Esophagus squamous epithelium (tissue), 5 donors: ENCODE measurements at regions not wholly inside any gene's neighbourhood (a gene's known extent, or its start where the extent isn't known, plus 50 kb on each side); places are given as distances from the start of the nearest gene placed in this dataset.

Experiments used
- DNase-seq: peaks from one replicate; lab custom pipeline; 2025; lab: John Stamatoyannopoulos, UW
- H3K27ac ChIP-seq, 4 donors: fragments of 200-600 bp; sonication (generic); one replicate each; pipeline ENCODE4 v1.5.1; 2016 to 2019; ENCODE audit warnings: mild to moderate bottlenecking in 1 of 4
- H3K27me3 ChIP-seq, 4 donors: fragments of 200-600 bp; sonication (generic); 1 replicate in 3 of 4; 2 replicates in 1 of 4; pipeline versions ENCODE4 v1.5.1 to v1.6.0; 2017 to 2021; ENCODE audit warnings: antibody characterized with exemption in 1 of 4
- H3K36me3 ChIP-seq, 3 donors: fragments of 200-600 bp; sonication (generic); one replicate each; pipeline ENCODE4 v1.5.1; 2016 to 2019
- H3K4me1 ChIP-seq, 3 donors: fragments of 200-600 bp; sonication (generic); one replicate each; pipeline ENCODE4 v1.5.1; 2017 to 2019
- H3K4me3 ChIP-seq, 4 donors: fragments of 200-600 bp; sonication (generic); 1 replicate in 3 of 4; 2 replicates in 1 of 4; pipeline ENCODE4 v1.5.1; 2016 to 2019; ENCODE audit warnings: mild to moderate bottlenecking in 2 of 4, moderate library complexity in 1 of 4
- H3K9me3 ChIP-seq, 3 donors: fragments of 200-600 bp; sonication (generic); one replicate each; pipeline ENCODE4 v1.5.1; 2016 to 2019
- POLR2A ChIP-seq, 4 donors: fragments of 450-650 bp; IDR thresholded peaks; one replicate each; pipeline ENCODE4 v1.6.1; 2017; ENCODE audit warnings: antibody characterized with exemption in 4 of 4, mild to moderate bottlenecking in 4 of 4, moderate library complexity in 3 of 4
- WGBS, 2 donors: methylation state at CpG; one replicate each; pipeline ENCODE4 v1.1.5; 2018; 5-methylcytosine and 5-hydroxymethylcytosine counted together
- intact Hi-C: fragments of 100-400 bp; cut with DNase I; formaldehyde crosslinking; loops from one replicate; pipeline ENCODE4 v1.15.0; 2022
- TF ChIP-seq, protein P1 (sequence below), 6 experiments: fragments of 450-650 bp in 4 of 6; fragments of 200-600 bp in 2 of 6; sonication (generic) in 2 of 6; IDR thresholded peaks; one replicate each; pipeline ENCODE4 v1.5.1; 2016 to 2019; ENCODE audit warnings: antibody characterized with exemption in 6 of 6, mild to moderate bottlenecking in 4 of 6, moderate library complexity in 4 of 6
- donor health status: DM: yes; HTN: yes; CAD: no.

DNA sequence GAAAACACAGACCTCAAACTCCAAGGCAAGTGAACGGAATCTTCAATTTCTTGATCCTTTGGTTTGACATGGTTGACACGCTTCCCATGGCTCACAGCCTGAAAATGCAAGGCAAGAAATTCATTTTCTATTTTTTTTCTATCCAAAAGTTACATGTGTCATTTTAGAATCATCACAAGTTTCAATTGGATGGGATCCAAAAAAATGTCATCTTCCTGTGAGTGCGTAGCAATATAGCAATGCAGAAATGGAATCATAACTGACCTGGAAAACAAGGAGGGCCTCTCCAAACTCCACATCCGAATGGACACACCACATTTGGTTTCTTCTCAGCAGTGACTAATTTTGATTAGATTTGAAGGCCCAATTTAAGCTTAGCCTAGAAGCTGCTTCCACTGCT lies 175.8 kb upstream of the ATP11B start:
- Histone ChIP-seq H3K4me3 (no peak overlapping the region), H3K4me1 (peaks cover 0 to 45% (median 0%) of the 10 kb centered on the region in 3 donors), H3K9me3 (no peaks in the 10 kb centered on the region), H3K27ac (peak overlapping the region in 2 of 4 donors; percentile 61 to 66), H3K36me3 (no peaks in the 10 kb centered on the region), H3K27me3 (no peaks in the 10 kb centered on the region)
- intact Hi-C loops = no loop called here
- TF ChIP-seq, protein P1, sequence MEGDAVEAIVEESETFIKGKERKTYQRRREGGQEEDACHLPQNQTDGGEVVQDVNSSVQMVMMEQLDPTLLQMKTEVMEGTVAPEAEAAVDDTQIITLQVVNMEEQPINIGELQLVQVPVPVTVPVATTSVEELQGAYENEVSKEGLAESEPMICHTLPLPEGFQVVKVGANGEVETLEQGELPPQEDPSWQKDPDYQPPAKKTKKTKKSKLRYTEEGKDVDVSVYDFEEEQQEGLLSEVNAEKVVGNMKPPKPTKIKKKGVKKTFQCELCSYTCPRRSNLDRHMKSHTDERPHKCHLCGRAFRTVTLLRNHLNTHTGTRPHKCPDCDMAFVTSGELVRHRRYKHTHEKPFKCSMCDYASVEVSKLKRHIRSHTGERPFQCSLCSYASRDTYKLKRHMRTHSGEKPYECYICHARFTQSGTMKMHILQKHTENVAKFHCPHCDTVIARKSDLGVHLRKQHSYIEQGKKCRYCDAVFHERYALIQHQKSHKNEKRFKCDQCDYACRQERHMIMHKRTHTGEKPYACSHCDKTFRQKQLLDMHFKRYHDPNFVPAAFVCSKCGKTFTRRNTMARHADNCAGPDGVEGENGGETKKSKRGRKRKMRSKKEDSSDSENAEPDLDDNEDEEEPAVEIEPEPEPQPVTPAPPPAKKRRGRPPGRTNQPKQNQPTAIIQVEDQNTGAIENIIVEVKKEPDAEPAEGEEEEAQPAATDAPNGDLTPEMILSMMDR (IDR thresholded peaks at IDR 0.05) = no peak
- TF ChIP-seq POLR2A (IDR thresholded peaks at IDR 0.05) = no peak
- 68 to 76% methylated on average over 4 of the region's 4 CpGs for WGBS, 2 donors
- no peak for DNase-seq

DNA sequence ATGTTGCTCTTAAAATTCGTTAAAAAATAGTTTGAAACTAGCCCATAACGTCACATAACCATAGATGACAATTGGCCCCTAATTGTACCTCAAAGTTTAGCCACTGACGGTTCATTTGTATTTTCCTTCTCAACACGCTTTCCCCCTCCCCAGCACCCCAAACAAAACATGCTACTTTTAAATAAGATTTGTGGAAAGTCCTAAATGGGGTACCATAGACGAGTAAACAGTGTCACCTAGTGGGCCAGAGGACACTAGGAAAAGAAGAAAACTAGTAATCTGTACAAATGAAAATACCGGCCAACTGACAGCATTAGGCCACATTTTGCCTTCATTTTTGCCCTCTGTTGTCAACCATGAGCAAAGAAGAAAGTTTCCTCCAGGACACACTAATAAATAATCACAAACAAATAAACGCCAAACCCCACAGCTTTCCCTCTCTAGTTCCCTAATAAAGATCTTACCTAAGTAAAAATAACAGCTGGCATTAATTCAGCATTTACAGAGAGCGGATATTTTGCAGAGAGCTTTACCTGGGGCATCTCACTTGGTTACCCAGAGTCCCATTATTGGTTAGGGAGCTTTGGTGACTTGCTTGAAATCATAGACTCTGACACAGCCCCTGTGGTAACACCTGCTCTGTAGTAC lies 175.1 kb upstream of the ATP11B start:
- WGBS, 2 donors = 22 to 37% methylated on average over 8 of the region's 8 CpGs
- H3K9me3 ChIP-seq = no peaks in the 10 kb centered on the region
- peak overlapping the region; percentile 10 to 66 (median 64) for H3K27ac ChIP-seq
- peaks cover 0 to 45% (median 0%) of the 10 kb centered on the region in 3 donors for H3K4me1 ChIP-seq
- DNase-seq = no peak
- H3K27me3 ChIP-seq = no peaks in the 10 kb centered on the region
- H3K36me3 ChIP-seq = no peaks in the 10 kb centered on the region
- intact Hi-C loops = no loop called here
- TF ChIP-seq POLR2A (IDR thresholded peaks at IDR 0.05) = no peak
- TF ChIP-seq, protein P1 (IDR thresholded peaks at IDR 0.05) = peak in 5 of 6 experiments; percentile 39 to 79 (median 61)
- H3K4me3 ChIP-seq = no peak overlapping the region

DNA sequence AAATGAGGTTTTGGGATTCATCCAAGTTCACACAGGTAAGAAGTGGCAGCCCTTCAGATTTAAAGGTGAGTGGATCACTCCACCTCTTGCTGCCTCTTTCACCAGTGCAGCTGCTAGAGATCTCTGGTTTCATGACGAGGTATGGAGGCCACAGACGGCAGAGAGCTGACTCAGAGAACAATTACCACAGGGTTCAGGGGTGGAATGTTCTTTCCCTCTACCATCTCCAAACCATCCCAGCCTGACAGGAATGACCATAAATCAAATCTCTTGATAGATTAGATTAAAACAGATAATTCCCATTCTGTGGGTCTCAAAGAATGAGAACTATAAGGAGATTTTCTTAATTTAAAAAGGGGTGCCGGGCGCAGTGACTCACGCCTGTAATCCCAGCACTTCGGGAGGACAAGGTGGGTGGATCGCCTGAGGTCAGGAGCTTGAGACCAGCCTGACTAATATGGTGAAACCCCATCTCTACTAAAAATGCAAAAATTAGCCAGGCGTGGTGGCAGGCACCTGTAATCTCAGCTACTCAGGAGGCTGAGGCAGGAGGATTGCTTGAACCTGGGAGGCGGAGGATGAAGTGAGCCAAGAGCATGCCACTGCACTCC lies 174.2 kb upstream of the ATP11B start:
- intact Hi-C loops = no loop called here
- TF ChIP-seq, protein P1 (IDR thresholded peaks at IDR 0.05) = no peak
- no peak for TF ChIP-seq POLR2A (IDR thresholded peaks at IDR 0.05)
- WGBS, 2 donors = 58 to 78% methylated on average over 9 of the region's 9 CpGs

DNA sequence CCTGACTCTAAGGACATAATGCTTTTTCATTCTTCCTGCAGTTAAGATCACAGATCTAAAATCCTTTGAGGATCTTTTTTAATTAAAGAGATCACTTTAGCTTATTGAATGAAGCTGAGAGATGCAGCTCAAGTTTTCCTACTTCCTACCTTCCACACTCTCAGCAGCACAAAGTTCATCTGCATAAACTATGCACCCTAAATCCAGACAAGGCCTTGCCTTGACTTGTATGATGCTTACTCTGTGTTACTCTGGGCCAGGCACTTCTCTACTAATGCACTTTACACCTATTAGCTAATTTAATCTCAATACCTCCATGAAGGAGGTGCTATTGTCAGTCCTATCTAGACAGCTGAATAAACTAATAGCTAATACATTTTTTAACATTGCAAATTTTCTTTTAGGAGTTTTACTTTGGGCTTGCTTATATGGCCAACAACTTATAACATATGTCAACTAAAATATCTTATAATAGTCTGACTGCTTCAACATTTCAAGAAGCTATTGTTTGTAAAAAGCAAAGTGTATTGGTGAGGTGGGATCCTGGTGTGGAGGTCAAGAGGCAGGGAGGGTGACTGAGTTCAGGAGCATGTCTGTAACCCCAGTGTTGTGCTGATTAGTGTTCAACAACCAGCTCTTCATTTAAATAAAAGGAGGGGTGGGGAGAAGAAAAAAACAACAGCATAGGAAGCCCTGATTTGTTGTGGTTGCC lies 172.4 kb upstream of the ATP11B start:
- H3K4me1 ChIP-seq = peaks cover 0 to 45% (median 0%) of the 10 kb centered on the region in 3 donors
- no peaks in the 10 kb centered on the region for H3K9me3 ChIP-seq

More for the DNA sequence above, 174.2 kb upstream of the ATP11B start:
- Histone ChIP-seq H3K4me3 (no peak overlapping the region), H3K4me1 (peaks cover 0 to 45% (median 0%) of the 10 kb centered on the region in 3 donors), H3K9me3 (no peaks in the 10 kb centered on the region), H3K27me3 (no peaks in the 10 kb centered on the region), H3K27ac (peak overlapping the region; percentile 10 to 66 (median 64)), H3K36me3 (no peaks in the 10 kb centered on the region)
- DNase-seq = no peak

More for the DNA sequence above, 172.4 kb upstream of the ATP11B start:
- intact Hi-C loops = no loop called here
- TF ChIP-seq, protein P1 (IDR thresholded peaks at IDR 0.05) = no peak
- TF ChIP-seq POLR2A (IDR thresholded peaks at IDR 0.05) = no peak
- no peak for DNase-seq
- H3K4me3 ChIP-seq = no peak overlapping the region
- no peaks in the 10 kb centered on the region for H3K36me3 ChIP-seq
- peak overlapping the region in 3 of 4 donors; percentile 7 to 66 (median 9) for H3K27ac ChIP-seq
- no peaks in the 10 kb centered on the region for H3K27me3 ChIP-seq
